GM06990 (cell line): ENCODE measurements at regions not wholly inside any gene's neighbourhood (a gene's known extent, or its start where the extent isn't known, plus 50 kb on each side); places are given as distances from the start of the nearest gene placed in this dataset.
"Not testable (repeated sequence)": the region's sequence is repeated elsewhere in the genome, so short reads cannot be mapped to it uniquely, and the experiment has no call there.

Experiments used
- DNase-seq: peaks from one replicate; pipeline ENCODE4 v3.0.0-alpha.2; 2011; ENCODE audit not compliant: insufficient read length; ENCODE audit errors: extremely low read depth
- H3K27me3 ChIP-seq: replicated peaks from 2 replicates; pipeline ENCODE4 v1.6.0; 2011; ENCODE audit warnings: low read length; ENCODE audit not compliant: control insufficient read depth, insufficient read depth
- H3K36me3 ChIP-seq: 2 replicates; pipeline ENCODE4 v1.5.1; 2011; ENCODE audit warnings: low read length; ENCODE audit not compliant: control insufficient read depth, insufficient read depth
- H3K4me3 ChIP-seq: replicated peaks from 2 replicates; pipeline ENCODE4 v1.5.1; 2011; ENCODE audit warnings: low read depth, mild to moderate bottlenecking, control low read depth, low read length
- TF ChIP-seq, protein P1 (sequence below): IDR thresholded peaks from 2 replicates; pipeline ENCODE4 v1.5.1; 2011; ENCODE audit warnings: low read length, control low read depth, mild to moderate bottlenecking, inconsistent platforms; ENCODE audit not compliant: insufficient read depth, poor library complexity, severe bottlenecking

DNA sequence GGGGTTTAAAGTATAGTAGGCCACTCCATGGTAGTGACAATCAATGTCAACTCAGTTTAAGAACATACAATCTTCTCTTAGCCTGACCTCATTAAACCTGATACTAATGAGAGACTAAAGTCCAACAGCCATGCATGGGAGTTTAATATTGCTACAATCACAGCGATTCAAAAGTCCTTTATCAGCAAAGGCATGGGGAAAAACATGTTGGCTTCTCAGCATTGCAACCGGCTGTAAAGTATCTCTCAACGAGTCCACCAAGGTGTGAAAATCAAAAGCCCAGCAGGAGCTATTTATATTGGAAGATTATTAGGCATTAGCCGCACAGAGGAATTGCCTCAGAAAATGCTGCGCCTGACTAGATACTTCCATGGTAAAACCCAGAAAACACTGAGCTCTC lies 256.7 kb upstream of the PGRMC2 start:
- no peak for DNase-seq
- H3K27me3 ChIP-seq, result no peaks in the 10 kb centered on the region
- TF ChIP-seq, protein P1, sequence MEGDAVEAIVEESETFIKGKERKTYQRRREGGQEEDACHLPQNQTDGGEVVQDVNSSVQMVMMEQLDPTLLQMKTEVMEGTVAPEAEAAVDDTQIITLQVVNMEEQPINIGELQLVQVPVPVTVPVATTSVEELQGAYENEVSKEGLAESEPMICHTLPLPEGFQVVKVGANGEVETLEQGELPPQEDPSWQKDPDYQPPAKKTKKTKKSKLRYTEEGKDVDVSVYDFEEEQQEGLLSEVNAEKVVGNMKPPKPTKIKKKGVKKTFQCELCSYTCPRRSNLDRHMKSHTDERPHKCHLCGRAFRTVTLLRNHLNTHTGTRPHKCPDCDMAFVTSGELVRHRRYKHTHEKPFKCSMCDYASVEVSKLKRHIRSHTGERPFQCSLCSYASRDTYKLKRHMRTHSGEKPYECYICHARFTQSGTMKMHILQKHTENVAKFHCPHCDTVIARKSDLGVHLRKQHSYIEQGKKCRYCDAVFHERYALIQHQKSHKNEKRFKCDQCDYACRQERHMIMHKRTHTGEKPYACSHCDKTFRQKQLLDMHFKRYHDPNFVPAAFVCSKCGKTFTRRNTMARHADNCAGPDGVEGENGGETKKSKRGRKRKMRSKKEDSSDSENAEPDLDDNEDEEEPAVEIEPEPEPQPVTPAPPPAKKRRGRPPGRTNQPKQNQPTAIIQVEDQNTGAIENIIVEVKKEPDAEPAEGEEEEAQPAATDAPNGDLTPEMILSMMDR, result no peak
- no peak overlapping the region for H3K4me3 ChIP-seq
- no peaks in the 10 kb centered on the region for H3K36me3 ChIP-seq

DNA sequence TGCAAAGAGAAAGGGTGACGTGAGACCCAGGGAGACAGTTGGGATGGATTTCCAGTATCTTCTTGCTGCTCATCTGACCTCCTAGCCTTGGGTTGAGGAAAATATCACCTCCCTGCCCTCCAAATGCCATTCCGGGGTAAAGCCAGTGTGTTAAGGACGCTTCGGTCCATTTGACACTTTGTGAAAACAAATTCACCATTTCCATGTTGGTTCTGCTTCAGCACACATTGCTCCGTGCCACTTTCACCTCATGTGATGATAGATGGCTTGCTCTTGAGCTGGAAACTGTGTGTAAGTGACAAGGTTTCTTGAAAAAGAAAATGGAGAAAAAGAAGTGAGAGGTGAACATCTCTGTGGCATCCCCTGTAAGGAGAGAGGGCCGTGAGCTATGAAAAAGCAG lies 256.1 kb upstream of the PGRMC2 start:
- H3K4me3 ChIP-seq, result no peak overlapping the region
- no peak for DNase-seq
- no peaks in the 10 kb centered on the region for H3K27me3 ChIP-seq
- H3K36me3 ChIP-seq, result no peaks in the 10 kb centered on the region
- TF ChIP-seq, protein P1, result no peak

DNA sequence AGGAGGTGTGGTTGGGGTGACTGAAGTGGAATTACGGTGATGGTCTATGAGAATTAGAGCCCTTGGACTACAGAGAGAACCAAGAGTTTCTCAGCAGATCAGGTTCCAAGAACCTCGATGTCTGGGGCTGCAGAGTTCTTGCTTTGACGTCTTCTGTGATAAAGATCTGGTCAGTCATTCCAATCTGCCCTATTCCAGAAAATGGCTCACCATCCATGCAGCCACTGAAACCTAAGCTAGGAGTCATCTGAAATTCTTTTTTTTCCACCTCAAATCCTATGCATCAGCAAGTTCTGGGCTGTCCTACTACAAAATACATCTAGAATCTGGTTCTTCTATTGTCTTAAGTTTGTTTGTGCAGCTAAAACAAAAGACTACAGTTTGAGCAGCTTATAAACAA lies 254.4 kb upstream of the PGRMC2 start:
- Histone ChIP-seq H3K36me3 (no peaks in the 10 kb centered on the region), H3K4me3 (no peak overlapping the region), H3K27me3 (no peaks in the 10 kb centered on the region)
- TF ChIP-seq, protein P1, result no peak
- DNase-seq, result no peak

DNA sequence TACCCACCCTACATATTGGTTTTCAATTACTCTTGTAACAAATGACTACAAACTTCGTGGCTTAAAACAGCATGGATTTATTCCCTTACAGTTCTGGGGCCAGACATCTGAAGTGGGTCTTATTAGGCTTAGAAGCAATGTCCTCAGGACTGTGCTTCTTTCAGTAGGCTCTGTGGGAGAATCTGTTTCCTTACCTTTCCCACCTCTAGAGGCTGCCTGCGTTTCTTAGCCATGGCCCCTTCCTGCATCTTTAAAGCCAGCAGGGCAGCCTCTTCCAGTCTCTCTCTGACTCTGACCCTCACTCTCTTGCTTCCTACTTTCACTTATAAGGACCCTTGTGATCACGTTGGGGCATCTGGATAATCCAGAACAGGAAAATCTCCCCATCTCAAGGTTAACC lies 252.5 kb upstream of the PGRMC2 start:
- Histone ChIP-seq H3K27me3 (no peaks in the 10 kb centered on the region), H3K36me3 (no peaks in the 10 kb centered on the region), H3K4me3 (no peak overlapping the region)
- DNase-seq, result no peak
- TF ChIP-seq, protein P1, result no peak

DNA sequence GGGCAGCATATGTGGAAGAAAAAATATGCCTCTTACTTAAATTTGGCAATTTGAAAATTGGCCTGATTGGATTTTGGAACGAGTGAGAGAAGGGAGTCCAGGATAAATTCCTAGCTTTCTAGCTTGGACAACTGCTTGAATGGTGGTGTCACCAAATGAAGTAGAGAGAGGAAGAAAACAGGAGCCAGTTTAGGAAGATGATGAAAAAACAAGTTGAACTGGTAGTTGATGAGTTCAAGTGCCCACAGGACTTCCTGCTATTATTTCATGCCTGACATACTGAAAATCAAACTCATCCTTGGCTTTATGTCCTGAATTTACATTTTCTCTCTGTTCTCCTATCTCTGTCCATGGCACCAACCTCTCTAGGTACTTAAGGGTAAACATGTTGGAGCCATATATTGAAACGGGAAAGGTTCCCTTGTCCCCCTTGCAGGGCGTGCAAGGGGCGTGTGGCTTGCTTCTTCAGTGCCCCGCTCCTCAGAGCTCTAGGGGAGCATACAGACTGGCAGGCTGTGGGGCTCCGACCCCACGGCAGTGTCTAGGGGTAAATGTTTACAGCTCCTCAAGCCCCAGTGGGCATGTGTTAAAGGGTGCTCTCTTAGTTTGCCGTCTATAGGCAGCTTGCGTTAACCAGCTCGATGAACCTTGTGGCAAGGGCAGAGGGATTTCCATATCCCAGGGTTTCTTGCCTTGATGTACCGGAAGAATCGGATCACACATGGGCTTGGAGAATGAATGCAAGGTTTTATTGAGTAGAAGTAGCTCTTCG lies 250.7 kb upstream of the PGRMC2 start:
- TF ChIP-seq, protein P1, result no peak
- no peak for DNase-seq

DNA sequence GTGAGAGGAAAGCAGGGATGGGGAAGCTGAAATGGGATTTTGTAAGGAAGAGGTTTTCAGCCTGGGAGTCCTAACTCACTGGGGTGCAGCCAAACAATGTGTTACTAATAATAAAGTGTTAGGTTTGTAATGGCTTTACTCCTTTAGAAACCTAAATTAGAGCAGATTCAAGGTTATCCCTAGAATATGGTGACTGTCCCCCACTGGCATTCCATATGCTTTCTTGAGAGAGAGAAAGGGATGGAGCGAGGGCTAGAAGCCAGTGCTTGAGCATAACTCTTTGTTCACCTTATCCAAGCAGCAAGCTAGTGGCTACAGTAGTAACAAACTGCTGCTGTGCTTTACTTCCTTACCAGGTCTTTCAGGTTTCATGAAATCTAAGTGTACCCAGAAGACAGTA lies 249.1 kb upstream of the PGRMC2 start:
- Histone ChIP-seq H3K36me3 (no peaks in the 10 kb centered on the region), H3K27me3 (no peaks in the 10 kb centered on the region), H3K4me3 (no peak overlapping the region)
- no peak for DNase-seq
- TF ChIP-seq, protein P1, result no peak

More for the DNA sequence above, 250.7 kb upstream of the PGRMC2 start:
- Histone ChIP-seq H3K4me3 (no peak overlapping the region), H3K27me3 (no peaks in the 10 kb centered on the region), H3K36me3 (no peaks in the 10 kb centered on the region)

DNA sequence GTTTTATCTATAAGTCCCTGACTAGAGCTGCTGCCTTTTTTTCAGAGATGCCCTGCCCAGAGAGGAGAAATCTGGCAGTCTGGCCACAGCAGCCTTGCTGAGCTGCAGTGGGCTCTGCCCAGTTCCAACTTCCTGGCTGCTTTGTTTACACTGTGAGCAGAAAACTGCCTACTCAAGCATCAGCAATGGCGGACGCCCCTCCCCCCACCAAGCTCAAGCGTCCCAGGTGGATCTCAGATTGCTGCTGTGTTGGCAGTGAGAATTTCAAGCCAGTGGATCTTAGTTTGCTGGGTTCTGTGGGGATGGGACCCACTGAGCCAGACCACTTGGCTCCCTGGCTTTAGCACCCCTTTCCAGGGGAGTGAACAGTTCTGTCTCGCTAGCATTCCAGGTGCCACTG lies 247.9 kb upstream of the PGRMC2 start:
- not testable (repeated sequence) for DNase-seq, H3K4me3 ChIP-seq, H3K36me3 ChIP-seq, H3K27me3 ChIP-seq
